K562 (cell line): ENCODE measurements at regions not wholly inside any gene's neighbourhood (a gene's known extent, or its start where the extent isn't known, plus 50 kb on each side); places are given as distances from the start of the nearest gene placed in this dataset.
A peak's percentile ranks its signal among the peaks of the same experiment; 100 is the strongest.

Experiments used
- ATAC-seq: fragments of 200-7000 bp; cut with Tn5 transposase; 3 replicates; pipeline ENCODE4 v1.9.1; 2020; ENCODE audit warnings: moderate library complexity
- BruUV-seq: library from RNA; stranded (reverse); fragments of 400-500 nt; replicated peaks from 2 replicates; lab custom pipeline; 2021; lab: Mats Ljungman, UMichigan
- CTCF ChIA-PET: fragments of 300-600 bp; formaldehyde crosslinking; extraction: SDS; loops from one replicate; lab custom pipeline; 2021; ENCODE audit warnings: low intra/inter-chr PET ratio; lab: Yijun Ruan, JAX
- POLR2A ChIA-PET: fragments of 300-600, 350-650 bp; sonication (Branson Sonifier 250); formaldehyde crosslinking; extraction: SDS; loops from one replicate; lab custom pipeline; 2021; ENCODE audit warnings: antibody characterized with exemption, inconsistent platforms; lab: Yijun Ruan, JAX
- DNase-seq, 4 experiments: peaks; one replicate each; pipeline versions ENCODE4 v3.0.0 to v3.0.0-alpha.2; 2011 to 2018; ENCODE audit warnings: low spot score in 3 of 4, mixed read lengths in 3 of 4; ENCODE audit errors: extremely low read depth in 1 of 4
- FAIRE-seq: peaks from 2 replicates; lab custom pipeline; 2011; peaks lifted over from hg19 to GRCh38; lab: Jason Lieb, UNC
- H2AFZ ChIP-seq: 2 replicates; pipeline ENCODE4 v1.6.0; 2011; ENCODE audit warnings: low read depth, low read length, control low read depth, inconsistent platforms
- H3K27ac ChIP-seq: fragments of 200-600 bp; 3 replicates; pipeline ENCODE4 v1.8.0; 2011; ENCODE audit warnings: low read depth, mild to moderate bottlenecking, control low read depth, inconsistent platforms, low read length, moderate library complexity, mixed read lengths; ENCODE audit errors: extremely low read depth
- H3K27me3 ChIP-seq, 2 experiments: fragments of 300-600 bp in 1 of 2; 2 replicates in 1 of 2; 3 replicates in 1 of 2; pipeline versions ENCODE4 v1.6.0 to v1.8.0; 2011; ENCODE audit warnings: inconsistent platforms in 2 of 2, low read length in 2 of 2, mild to moderate bottlenecking in 1 of 2, mixed read lengths in 1 of 2, moderate library complexity in 1 of 2; ENCODE audit not compliant: control insufficient read depth in 2 of 2, insufficient read depth in 2 of 2
- H3K36me3 ChIP-seq: fragments of 300-600 bp; 3 replicates; pipeline ENCODE4 v1.8.0; 2011; ENCODE audit warnings: mild to moderate bottlenecking, low read length, inconsistent platforms; ENCODE audit not compliant: control insufficient read depth, insufficient read depth
- H3K4me1 ChIP-seq, 2 experiments: fragments of 200-600 bp in 1 of 2; replicated peaks in 1 of 2; 2 replicates in 1 of 2; 3 replicates in 1 of 2; pipeline versions ENCODE4 v1.5.1 to v1.8.0; 2011; ENCODE audit warnings: inconsistent platforms in 2 of 2, low read length in 2 of 2, mild to moderate bottlenecking in 1 of 2, mixed read lengths in 1 of 2, moderate library complexity in 1 of 2; ENCODE audit not compliant: control insufficient read depth in 2 of 2, insufficient read depth in 2 of 2
- H3K4me2 ChIP-seq: 2 replicates; pipeline ENCODE4 v1.6.1; 2011; ENCODE audit warnings: low read length, control low read depth, inconsistent platforms, mixed read lengths; ENCODE audit not compliant: insufficient read depth
- H3K4me3 ChIP-seq: fragments of 200-600 bp; sonication (generic), shearing (Covaris generic); 2 replicates; pipeline ENCODE4 v1.5.1; 2016; ENCODE audit warnings: control low read depth, inconsistent platforms
- H3K79me2 ChIP-seq: fragments of 200-600 bp; 3 replicates; pipeline ENCODE4 v1.8.0; 2011; ENCODE audit warnings: low read length, inconsistent platforms; ENCODE audit not compliant: control insufficient read depth, insufficient read depth
- H3K9ac ChIP-seq, 2 experiments: 2 replicates each; pipeline versions ENCODE4 v1.6.0 to v1.6.1; 2011; ENCODE audit warnings: low read depth in 2 of 2, low read length in 2 of 2, control low read depth in 1 of 2, inconsistent platforms in 1 of 2, mild to moderate bottlenecking in 1 of 2, mixed read lengths in 1 of 2; ENCODE audit not compliant: insufficient read depth in 1 of 2
- H3K9me1 ChIP-seq: one replicate; pipeline ENCODE4 v1.6.0; 2011; ENCODE audit warnings: inconsistent platforms, mild to moderate bottlenecking, low read length, moderate library complexity; ENCODE audit not compliant: control insufficient read depth, insufficient read depth
- H3K9me3 ChIP-seq: replicated peaks from 2 replicates; pipeline ENCODE4 v1.5.1; 2011; ENCODE audit warnings: low read depth, low read length, inconsistent platforms; ENCODE audit not compliant: control insufficient read depth, insufficient read depth
- H4K20me1 ChIP-seq: replicated peaks from 2 replicates; pipeline ENCODE4 v1.6.1; 2011; ENCODE audit warnings: low read length, inconsistent platforms, mixed read lengths; ENCODE audit not compliant: control insufficient read depth, insufficient read depth
- BHLHE40 ChIP-seq: IDR thresholded peaks from 2 replicates; pipeline ENCODE4 v1.6.1; 2011; ENCODE audit warnings: low read length, improper control_type of control experiment
- HDAC1 ChIP-seq, 2 experiments: fragments of 450-650 bp; IDR thresholded peaks; 2 replicates each; pipeline ENCODE4 v1.6.1; 2016 to 2017; ENCODE audit warnings: inconsistent platforms in 1 of 2, mild to moderate bottlenecking in 1 of 2, moderate library complexity in 1 of 2
- HDGF ChIP-seq: fragments of 450-650 bp; IDR thresholded peaks from 2 replicates; pipeline ENCODE4 v1.6.1; 2016
- RAD51 ChIP-seq: fragments of 450-650 bp; IDR thresholded peaks from 2 replicates; pipeline ENCODE4 v1.7.1; 2016; ENCODE audit warnings: low read depth, mild to moderate bottlenecking, borderline replicate concordance
- RBFOX2 ChIP-seq: fragments of 200-400 bp; formaldehyde crosslinking; IDR thresholded peaks from 2 replicates; pipeline ENCODE4 v1.6.1; 2017; ENCODE audit warnings: low read depth, mild to moderate bottlenecking, low read length, moderate library complexity
- RBM22 ChIP-seq: fragments of 200-400 bp; formaldehyde crosslinking; IDR thresholded peaks from 2 replicates; pipeline ENCODE4 v1.6.1; 2018; ENCODE audit warnings: low read length, low read depth; ENCODE audit not compliant: poor library complexity, severe bottlenecking
- SMAD2 ChIP-seq: fragments of 150-350 bp; IDR thresholded peaks from 2 replicates; pipeline ENCODE4 v1.6.1; 2014; ENCODE audit warnings: low read depth, mild to moderate bottlenecking, low read length
- THRAP3 ChIP-seq: fragments of 450-650 bp; IDR thresholded peaks from 2 replicates; pipeline ENCODE4 v1.6.1; 2016; ENCODE audit warnings: mild to moderate bottlenecking, inconsistent platforms, borderline replicate concordance
- YY1 ChIP-seq, 3 experiments: IDR thresholded peaks; 2 replicates each; pipeline ENCODE4 v1.6.1; 2011; ENCODE audit warnings: low read length in 2 of 3, mild to moderate bottlenecking in 2 of 3, moderate library complexity in 2 of 3, borderline replicate concordance in 1 of 3, control low read depth in 1 of 3, low read depth in 1 of 3; ENCODE audit not compliant: insufficient read depth in 3 of 3, insufficient replicate concordance in 2 of 3, control insufficient read depth in 1 of 3, insufficient read length in 1 of 3; ENCODE audit errors: extremely low read depth in 1 of 3
- ZNF146 ChIP-seq: IDR thresholded peaks from one replicate; pipeline ENCODE4 v1.6.1; 2018; ENCODE audit warnings: missing compliant biosample characterization; ENCODE audit not compliant: unreplicated experiment
- ZNF274 ChIP-seq: IDR thresholded peaks from 2 replicates; pipeline ENCODE4 v1.6.1; 2011; ENCODE audit warnings: low read depth, mild to moderate bottlenecking, low read length, moderate library complexity, borderline replicate concordance
- WGBS: fragments of 100-300 bp; shearing (Covaris generic); methylation state at CpG from one replicate; pipeline ENCODE4 v1.1.6; 2016; ENCODE audit warnings: low coverage, mixed read lengths; ENCODE audit not compliant: insufficient coverage; ENCODE audit errors: missing lambda C conversion rate; 5-methylcytosine and 5-hydroxymethylcytosine counted together
- in situ Hi-C: fragments of 300-500 bp; cut with MboI; formaldehyde crosslinking; loops from 4 replicates; pipeline ENCODE4 v1.15.0; 2018; ENCODE audit warnings: inconsistent platforms, mixed read lengths
- intact Hi-C: fragments of 100-400 bp; cut with micrococcal nuclease; formaldehyde crosslinking; loops from 2 replicates; pipeline ENCODE4 v1.14.2; 2022
- TF ChIP-seq, protein P1 (sequence below): fragments of 250-450 bp; sonication (Bioruptor Pico); IDR thresholded peaks from 2 replicates; pipeline ENCODE4 v1.4.0; 2020; ENCODE audit warnings: borderline replicate concordance
- TF ChIP-seq, protein P2 (sequence below): sonication (generic); formaldehyde crosslinking; IDR thresholded peaks from 2 replicates; pipeline ENCODE4 v1.8.0; 2023; ENCODE audit warnings: missing genetic modification reagents, mild to moderate bottlenecking, borderline replicate concordance
- TF ChIP-seq, protein P3 (sequence below): fragments of 250-450 bp; sonication (Bioruptor Pico); IDR thresholded peaks from 2 replicates; pipeline ENCODE4 v1.8.0; 2021; ENCODE audit warnings: moderate library complexity, mild to moderate bottlenecking, inconsistent platforms

DNA sequence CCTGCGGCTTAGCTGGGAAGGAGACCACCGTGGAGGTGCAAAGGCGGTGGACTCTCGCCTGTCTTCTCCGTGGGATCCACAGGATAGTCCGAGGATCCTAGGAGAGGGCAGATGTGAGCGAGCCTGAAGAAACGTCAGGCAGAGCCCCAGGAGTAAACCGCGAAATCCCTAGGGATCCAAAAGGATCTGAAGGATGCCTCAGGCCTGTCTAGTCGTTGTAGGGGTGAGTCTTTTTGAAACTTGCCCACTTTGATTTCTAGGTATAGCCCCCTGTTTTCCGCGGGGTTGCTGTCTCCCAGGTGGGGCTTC lies 576.5 kb downstream of the KCNJ18 start:
- Histone ChIP-seq H3K4me1 (peaks cover 2 to 10% of the 10 kb centered on the region in 2 experiments; a peak in 4 of 5 replicates), H3K36me3 (no peaks in the 10 kb centered on the region), H3K4me3 (no peak overlapping the region), H2AFZ (peak overlapping the region; percentile 69), H3K27me3 (no peaks in the 10 kb centered on the region), H3K79me2 (no peaks in the 10 kb centered on the region), H4K20me1 (no peaks in the 10 kb centered on the region), H3K9ac (no peak overlapping the region), H3K9me3 (no peaks in the 10 kb centered on the region; the same call in 1 of the 2 replicates), H3K27ac (no peak overlapping the region), H3K9me1 (no peaks in the 10 kb centered on the region), H3K4me2 (peak overlapping the region; percentile 46; the same call in 1 of the 2 replicates)
- no peak for DNase-seq
- no peak for ATAC-seq
- in situ Hi-C loops = loop anchor here (5.0 kb wide), 1 partner anchor 47 kb away; no protein-coding TSS in a partner anchor
- no TSS peak for BruUV-seq
- CTCF ChIA-PET = no interaction called here
- 37% methylated on average over 10 of the region's 13 CpGs for WGBS
- no peak for FAIRE-seq
- POLR2A ChIA-PET = no interaction called here
- intact Hi-C loops = no loop called here
- no peak for TF ChIP-seq YY1 (IDR thresholded peaks at IDR 0.05; ENCODE audit: borderline replicate concordance in 1 of 3, control insufficient read depth in 1 of 3, extremely low read depth in 1 of 3, insufficient read depth in 3 of 3, insufficient read length in 1 of 3, insufficient replicate concordance in 2 of 3, low read depth in 1 of 3, low read length in 2 of 3)
- TF ChIP-seq, protein P1, sequence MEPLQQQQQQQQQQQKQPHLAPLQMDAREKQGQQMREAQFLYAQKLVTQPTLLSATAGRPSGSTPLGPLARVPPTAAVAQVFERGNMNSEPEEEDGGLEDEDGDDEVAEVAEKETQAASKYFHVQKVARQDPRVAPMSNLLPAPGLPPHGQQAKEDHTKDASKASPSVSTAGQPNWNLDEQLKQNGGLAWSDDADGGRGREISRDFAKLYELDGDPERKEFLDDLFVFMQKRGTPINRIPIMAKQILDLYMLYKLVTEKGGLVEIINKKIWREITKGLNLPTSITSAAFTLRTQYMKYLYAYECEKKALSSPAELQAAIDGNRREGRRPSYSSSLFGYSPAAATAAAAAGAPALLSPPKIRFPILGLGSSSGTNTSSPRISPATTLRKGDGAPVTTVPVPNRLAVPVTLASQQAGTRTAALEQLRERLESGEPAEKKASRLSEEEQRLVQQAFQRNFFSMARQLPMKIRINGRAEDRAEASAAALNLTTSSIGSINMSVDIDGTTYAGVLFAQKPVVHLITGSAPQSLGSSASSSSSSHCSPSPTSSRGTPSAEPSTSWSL (CRISPR knock-in tag) = no peak
- no peak for TF ChIP-seq HDAC1 (IDR thresholded peaks at IDR 0.05)
- TF ChIP-seq HDGF = no peak
- no peak for TF ChIP-seq RBFOX2
- no peak for TF ChIP-seq ZNF146 (CRISPR knock-in tag)
- no peak for TF ChIP-seq ZNF274
- TF ChIP-seq, protein P2, sequence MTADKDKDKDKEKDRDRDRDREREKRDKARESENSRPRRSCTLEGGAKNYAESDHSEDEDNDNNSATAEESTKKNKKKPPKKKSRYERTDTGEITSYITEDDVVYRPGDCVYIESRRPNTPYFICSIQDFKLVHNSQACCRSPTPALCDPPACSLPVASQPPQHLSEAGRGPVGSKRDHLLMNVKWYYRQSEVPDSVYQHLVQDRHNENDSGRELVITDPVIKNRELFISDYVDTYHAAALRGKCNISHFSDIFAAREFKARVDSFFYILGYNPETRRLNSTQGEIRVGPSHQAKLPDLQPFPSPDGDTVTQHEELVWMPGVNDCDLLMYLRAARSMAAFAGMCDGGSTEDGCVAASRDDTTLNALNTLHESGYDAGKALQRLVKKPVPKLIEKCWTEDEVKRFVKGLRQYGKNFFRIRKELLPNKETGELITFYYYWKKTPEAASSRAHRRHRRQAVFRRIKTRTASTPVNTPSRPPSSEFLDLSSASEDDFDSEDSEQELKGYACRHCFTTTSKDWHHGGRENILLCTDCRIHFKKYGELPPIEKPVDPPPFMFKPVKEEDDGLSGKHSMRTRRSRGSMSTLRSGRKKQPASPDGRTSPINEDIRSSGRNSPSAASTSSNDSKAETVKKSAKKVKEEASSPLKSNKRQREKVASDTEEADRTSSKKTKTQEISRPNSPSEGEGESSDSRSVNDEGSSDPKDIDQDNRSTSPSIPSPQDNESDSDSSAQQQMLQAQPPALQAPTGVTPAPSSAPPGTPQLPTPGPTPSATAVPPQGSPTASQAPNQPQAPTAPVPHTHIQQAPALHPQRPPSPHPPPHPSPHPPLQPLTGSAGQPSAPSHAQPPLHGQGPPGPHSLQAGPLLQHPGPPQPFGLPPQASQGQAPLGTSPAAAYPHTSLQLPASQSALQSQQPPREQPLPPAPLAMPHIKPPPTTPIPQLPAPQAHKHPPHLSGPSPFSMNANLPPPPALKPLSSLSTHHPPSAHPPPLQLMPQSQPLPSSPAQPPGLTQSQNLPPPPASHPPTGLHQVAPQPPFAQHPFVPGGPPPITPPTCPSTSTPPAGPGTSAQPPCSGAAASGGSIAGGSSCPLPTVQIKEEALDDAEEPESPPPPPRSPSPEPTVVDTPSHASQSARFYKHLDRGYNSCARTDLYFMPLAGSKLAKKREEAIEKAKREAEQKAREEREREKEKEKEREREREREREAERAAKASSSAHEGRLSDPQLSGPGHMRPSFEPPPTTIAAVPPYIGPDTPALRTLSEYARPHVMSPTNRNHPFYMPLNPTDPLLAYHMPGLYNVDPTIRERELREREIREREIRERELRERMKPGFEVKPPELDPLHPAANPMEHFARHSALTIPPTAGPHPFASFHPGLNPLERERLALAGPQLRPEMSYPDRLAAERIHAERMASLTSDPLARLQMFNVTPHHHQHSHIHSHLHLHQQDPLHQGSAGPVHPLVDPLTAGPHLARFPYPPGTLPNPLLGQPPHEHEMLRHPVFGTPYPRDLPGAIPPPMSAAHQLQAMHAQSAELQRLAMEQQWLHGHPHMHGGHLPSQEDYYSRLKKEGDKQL (CRISPR knock-in tag) = no peak
- no peak for TF ChIP-seq BHLHE40
- TF ChIP-seq, protein P3, sequence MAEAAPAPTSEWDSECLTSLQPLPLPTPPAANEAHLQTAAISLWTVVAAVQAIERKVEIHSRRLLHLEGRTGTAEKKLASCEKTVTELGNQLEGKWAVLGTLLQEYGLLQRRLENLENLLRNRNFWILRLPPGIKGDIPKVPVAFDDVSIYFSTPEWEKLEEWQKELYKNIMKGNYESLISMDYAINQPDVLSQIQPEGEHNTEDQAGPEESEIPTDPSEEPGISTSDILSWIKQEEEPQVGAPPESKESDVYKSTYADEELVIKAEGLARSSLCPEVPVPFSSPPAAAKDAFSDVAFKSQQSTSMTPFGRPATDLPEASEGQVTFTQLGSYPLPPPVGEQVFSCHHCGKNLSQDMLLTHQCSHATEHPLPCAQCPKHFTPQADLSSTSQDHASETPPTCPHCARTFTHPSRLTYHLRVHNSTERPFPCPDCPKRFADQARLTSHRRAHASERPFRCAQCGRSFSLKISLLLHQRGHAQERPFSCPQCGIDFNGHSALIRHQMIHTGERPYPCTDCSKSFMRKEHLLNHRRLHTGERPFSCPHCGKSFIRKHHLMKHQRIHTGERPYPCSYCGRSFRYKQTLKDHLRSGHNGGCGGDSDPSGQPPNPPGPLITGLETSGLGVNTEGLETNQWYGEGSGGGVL = no peak
- no peak for TF ChIP-seq THRAP3
- TF ChIP-seq RBM22 = no peak
- no peak for TF ChIP-seq RAD51
- TF ChIP-seq SMAD2 = no peak
